Progenitor cell of endocrine pancreas (in vitro differentiated cells): ENCODE measurements at regions not wholly inside any gene's neighbourhood (a gene's known extent, or its start where the extent isn't known, plus 50 kb on each side); places are given as distances from the start of the nearest gene placed in this dataset.

Experiments used
- DNase-seq: peaks from one replicate; pipeline ENCODE4 v3.0.0; 2021; ENCODE audit warnings: low spot score; ENCODE audit not compliant: unreplicated experiment
- H3K27ac Mint-ChIP-seq: 2 replicates; pipeline ENCODE4 v1.8.0; 2021; ENCODE audit warnings: mild to moderate bottlenecking, moderate library complexity, mixed read lengths
- H3K27me3 Mint-ChIP-seq: 2 replicates; pipeline ENCODE4 v1.8.0; 2021; ENCODE audit warnings: mixed read lengths
- H3K36me3 Mint-ChIP-seq: 2 replicates; pipeline ENCODE4 v1.8.0; 2022; ENCODE audit warnings: mixed read lengths; ENCODE audit not compliant: insufficient read depth
- H3K4me1 Mint-ChIP-seq: 2 replicates; pipeline ENCODE4 v1.8.0; 2021; ENCODE audit warnings: low read depth, mixed read lengths
- H3K4me3 Mint-ChIP-seq: 2 replicates; pipeline ENCODE4 v1.8.0; 2021; ENCODE audit warnings: low read depth, mild to moderate bottlenecking, moderate library complexity, mixed read lengths
- H3K9me3 Mint-ChIP-seq: 2 replicates; pipeline ENCODE4 v1.8.0; 2021; ENCODE audit warnings: low read depth, mixed read lengths
- TF ChIP-seq, protein P1 (sequence below): fragments of 200-600 bp; sonication (generic); IDR thresholded peaks from one replicate; pipeline ENCODE4 v1.5.0; 2021; ENCODE audit warnings: antibody characterized with exemption, mild to moderate bottlenecking; ENCODE audit not compliant: unreplicated experiment

DNA sequence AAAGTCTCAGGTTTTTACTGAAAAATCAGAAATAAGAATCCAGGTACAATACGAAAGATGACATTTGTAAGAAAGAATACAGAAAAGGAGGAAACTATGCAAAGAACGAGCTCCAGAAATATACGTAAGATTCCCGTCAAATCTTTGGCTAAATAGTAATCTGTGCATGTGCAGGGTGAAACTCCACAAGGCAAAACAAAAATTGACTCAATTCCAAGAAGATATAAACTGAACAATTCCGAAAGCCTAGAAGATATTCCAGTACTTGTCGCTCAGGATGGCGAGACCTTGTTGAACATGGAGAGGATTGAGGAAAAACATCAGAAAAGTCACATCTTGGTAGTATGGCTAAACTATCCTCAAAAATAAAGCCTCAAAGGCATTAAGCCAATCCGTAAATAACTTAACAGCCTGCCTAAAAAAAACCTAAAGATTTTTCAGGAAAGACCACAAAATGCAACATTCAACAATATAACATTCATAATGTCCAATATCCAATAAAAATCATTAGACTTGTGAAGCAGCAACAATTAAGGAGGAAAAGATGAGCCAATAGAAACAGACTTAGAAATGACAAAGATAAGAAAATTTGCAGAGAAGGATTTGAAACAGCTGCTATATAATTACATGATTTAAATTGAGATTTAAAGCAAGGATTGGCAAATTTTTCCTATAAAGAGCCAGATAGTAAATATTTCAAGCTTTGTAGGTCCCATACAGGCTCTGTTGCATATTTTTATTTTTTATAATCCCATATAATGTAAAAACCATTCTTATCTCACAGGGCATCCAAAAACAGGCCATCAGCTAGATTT, 166.4 kb upstream of the UBASH3B start:
- Mint-ChIP-seq H3K27me3 (no peaks in the 10 kb centered on the region), H3K4me3 (no peak overlapping the region), H3K4me1 (no peaks in the 10 kb centered on the region), H3K36me3 (no peaks in the 10 kb centered on the region), H3K9me3 (peaks cover 4% of the 10 kb centered on the region), H3K27ac (no peak overlapping the region)
- no peak for DNase-seq
- TF ChIP-seq, protein P1, sequence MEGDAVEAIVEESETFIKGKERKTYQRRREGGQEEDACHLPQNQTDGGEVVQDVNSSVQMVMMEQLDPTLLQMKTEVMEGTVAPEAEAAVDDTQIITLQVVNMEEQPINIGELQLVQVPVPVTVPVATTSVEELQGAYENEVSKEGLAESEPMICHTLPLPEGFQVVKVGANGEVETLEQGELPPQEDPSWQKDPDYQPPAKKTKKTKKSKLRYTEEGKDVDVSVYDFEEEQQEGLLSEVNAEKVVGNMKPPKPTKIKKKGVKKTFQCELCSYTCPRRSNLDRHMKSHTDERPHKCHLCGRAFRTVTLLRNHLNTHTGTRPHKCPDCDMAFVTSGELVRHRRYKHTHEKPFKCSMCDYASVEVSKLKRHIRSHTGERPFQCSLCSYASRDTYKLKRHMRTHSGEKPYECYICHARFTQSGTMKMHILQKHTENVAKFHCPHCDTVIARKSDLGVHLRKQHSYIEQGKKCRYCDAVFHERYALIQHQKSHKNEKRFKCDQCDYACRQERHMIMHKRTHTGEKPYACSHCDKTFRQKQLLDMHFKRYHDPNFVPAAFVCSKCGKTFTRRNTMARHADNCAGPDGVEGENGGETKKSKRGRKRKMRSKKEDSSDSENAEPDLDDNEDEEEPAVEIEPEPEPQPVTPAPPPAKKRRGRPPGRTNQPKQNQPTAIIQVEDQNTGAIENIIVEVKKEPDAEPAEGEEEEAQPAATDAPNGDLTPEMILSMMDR, result no peak

GRCh38 chr11:122487669-122488068, 167.9 kb upstream of the UBASH3B start:
- peaks cover 16% of the 10 kb centered on the region for H3K9me3 Mint-ChIP-seq
- H3K27me3 Mint-ChIP-seq, result no peaks in the 10 kb centered on the region
- no peaks in the 10 kb centered on the region for H3K4me1 Mint-ChIP-seq
- no peak overlapping the region for H3K27ac Mint-ChIP-seq
- peaks cover 5% of the 10 kb centered on the region for H3K36me3 Mint-ChIP-seq
- no peak for DNase-seq
- TF ChIP-seq, protein P1, result no peak
- no peak overlapping the region for H3K4me3 Mint-ChIP-seq

DNA sequence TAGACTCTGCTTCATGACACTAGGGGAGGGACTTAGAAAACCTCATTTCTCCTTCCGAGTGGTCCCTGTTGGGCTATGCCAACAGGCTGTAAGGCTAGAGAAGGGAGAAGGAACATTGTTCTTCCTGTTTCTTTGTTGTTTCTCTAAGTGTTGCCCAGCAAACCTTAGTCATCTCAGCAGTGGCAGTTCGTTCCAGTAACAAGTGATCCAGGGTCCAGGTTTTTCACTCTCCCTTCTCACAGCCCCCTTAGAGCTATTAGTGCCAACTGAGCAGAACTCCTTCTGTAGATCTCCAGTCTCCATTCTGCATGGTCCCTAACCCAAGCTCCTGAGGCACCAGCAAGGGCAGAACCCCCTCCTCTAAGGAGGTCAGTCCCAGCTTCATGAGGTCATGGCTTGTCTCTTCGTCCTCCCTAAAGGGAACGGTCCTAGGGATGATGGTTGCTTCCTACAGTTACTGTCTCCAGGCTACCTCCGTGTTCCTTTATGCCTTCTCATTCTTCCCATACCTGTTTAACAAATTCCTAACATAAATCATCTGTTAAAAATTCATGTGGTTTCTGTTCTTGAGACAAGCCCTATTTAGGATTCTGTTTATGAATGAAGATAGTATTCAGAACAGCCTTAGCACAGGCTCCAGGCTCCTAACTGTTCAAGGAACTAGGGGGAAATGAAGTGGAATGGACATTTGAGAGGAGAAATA, 168.6 kb upstream of the UBASH3B start:
- H3K27me3 Mint-ChIP-seq, result no peaks in the 10 kb centered on the region
- TF ChIP-seq, protein P1, result no peak
- H3K4me1 Mint-ChIP-seq, result no peaks in the 10 kb centered on the region
- H3K9me3 Mint-ChIP-seq, result peaks cover 20% of the 10 kb centered on the region
- H3K4me3 Mint-ChIP-seq, result no peak overlapping the region
- no peak for DNase-seq
- peaks cover 5% of the 10 kb centered on the region for H3K36me3 Mint-ChIP-seq
- H3K27ac Mint-ChIP-seq, result no peak overlapping the region

DNA sequence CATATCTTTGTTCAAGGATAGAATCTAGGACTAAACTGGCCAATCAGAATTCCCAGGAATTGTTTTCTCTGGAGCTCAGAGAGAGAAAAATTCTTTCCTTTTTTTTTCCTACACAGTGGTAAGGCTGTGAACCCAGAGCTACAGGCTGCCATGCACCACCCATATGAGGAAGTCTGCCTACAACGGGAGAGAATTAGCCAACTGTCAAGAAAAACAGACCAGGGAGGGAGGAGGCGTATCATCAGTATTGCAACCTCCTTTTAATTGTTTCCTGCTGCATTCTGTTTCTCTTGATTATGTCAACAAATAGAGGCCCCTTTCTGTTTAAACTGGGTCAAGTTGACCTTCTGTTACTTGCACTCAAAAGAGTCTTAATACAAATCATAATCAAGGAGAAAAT, 176.5 kb upstream of the UBASH3B start:
- peaks cover 22% of the 10 kb centered on the region for H3K9me3 Mint-ChIP-seq
- peaks cover 5% of the 10 kb centered on the region for H3K36me3 Mint-ChIP-seq
- no peak for DNase-seq
- no peaks in the 10 kb centered on the region for H3K27me3 Mint-ChIP-seq
- TF ChIP-seq, protein P1, result no peak
- H3K27ac Mint-ChIP-seq, result no peak overlapping the region
- no peak overlapping the region for H3K4me3 Mint-ChIP-seq
- no peaks in the 10 kb centered on the region for H3K4me1 Mint-ChIP-seq

GRCh38 chr11:122468965-122469364, 186.6 kb upstream of the UBASH3B start:
- Mint-ChIP-seq H3K4me3 (no peak overlapping the region), H3K4me1 (no peaks in the 10 kb centered on the region), H3K9me3 (peaks cover 22% of the 10 kb centered on the region), H3K36me3 (no peaks in the 10 kb centered on the region), H3K27me3 (no peaks in the 10 kb centered on the region), H3K27ac (no peak overlapping the region)
- TF ChIP-seq, protein P1, result no peak
- DNase-seq, result no peak
